ENCODE measurements at regions not wholly inside any gene's neighbourhood (a gene's known extent, or its start where the extent isn't known, plus 50 kb on each side); places are given as distances from the start of the nearest gene placed in this dataset.

- FAIRE-seq = no peak
Observed at GRCh38 chr13:31853643-31854326, 114.5 kb downstream of the RXFP2 start.

GRCh38 chr13:31859571-31859970 lies 120.2 kb downstream of the RXFP2 start:
- no peak for FAIRE-seq

GRCh38 chr13:31860002-31860401 lies 120.7 kb downstream of the RXFP2 start:
- no peak for FAIRE-seq

GRCh38 chr13:31862828-31863227 lies 123.5 kb downstream of the RXFP2 start:
- no peak for FAIRE-seq

GRCh38 chr13:31864307-31864706 lies 125.0 kb downstream of the RXFP2 start:
- no peak for FAIRE-seq

- no peak for FAIRE-seq
Observed at GRCh38 chr13:31866099-31866498, 126.8 kb downstream of the RXFP2 start.

- FAIRE-seq = no peak
Observed at GRCh38 chr13:31867709-31868108, 128.4 kb downstream of the RXFP2 start.

- FAIRE-seq = no peak
Observed at GRCh38 chr13:31869582-31869981, 130.3 kb downstream of the RXFP2 start.

GRCh38 chr13:31870511-31870910 lies 131.2 kb downstream of the RXFP2 start:
- no peak for FAIRE-seq

- FAIRE-seq = no peak
Observed at GRCh38 chr13:31873145-31873544, 133.8 kb downstream of the RXFP2 start.

- FAIRE-seq = no peak
Observed at GRCh38 chr13:31875134-31875533, 135.8 kb downstream of the RXFP2 start.

- no peak for FAIRE-seq
Observed at GRCh38 chr13:31878052-31878451, 138.7 kb downstream of the RXFP2 start.

GRCh38 chr13:31878495-31878894 lies 139.2 kb downstream of the RXFP2 start:
- no peak for FAIRE-seq

- no peak for FAIRE-seq
Observed at GRCh38 chr13:31878955-31879354, 139.6 kb downstream of the RXFP2 start.

- FAIRE-seq = no peak
Observed at GRCh38 chr13:31880851-31881494, 141.6 kb downstream of the RXFP2 start.

GRCh38 chr13:31881495-31881882 lies 142.2 kb downstream of the RXFP2 start:
- FAIRE-seq = no peak

- FAIRE-seq = no peak
Observed at GRCh38 chr13:31882794-31883193, 143.5 kb downstream of the RXFP2 start.

- no peak for FAIRE-seq
Observed at GRCh38 chr13:31884556-31884955, 145.2 kb downstream of the RXFP2 start.

GRCh38 chr13:31885994-31886393 lies 145.6 kb upstream of the FRY start:
- FAIRE-seq = no peak

- FAIRE-seq = no peak
Observed at GRCh38 chr13:31887286-31887685, 144.3 kb upstream of the FRY start.

- FAIRE-seq = no peak
Observed at GRCh38 chr13:31890946-31891345, 140.6 kb upstream of the FRY start.

GRCh38 chr13:31891472-31891871 lies 140.1 kb upstream of the FRY start:
- FAIRE-seq = no peak

GRCh38 chr13:31894931-31895330 lies 136.6 kb upstream of the FRY start:
- no peak for FAIRE-seq

GRCh38 chr13:31895691-31896090 lies 135.9 kb upstream of the FRY start:
- FAIRE-seq = no peak

GRCh38 chr13:31896427-31896826 lies 135.1 kb upstream of the FRY start:
- FAIRE-seq = no peak
